Endothelial cell of umbilical vein (primary cell): ENCODE measurements at regions not wholly inside any gene's neighbourhood (a gene's known extent, or its start where the extent isn't known, plus 50 kb on each side); places are given as distances from the start of the nearest gene placed in this dataset.

ENCODE experiments used
- BruUV-seq: library from RNA; stranded (reverse); fragments of 400-500 nt; replicated peaks from 2 replicates; lab custom pipeline; 2021; lab: Mats Ljungman, UMichigan
- CTCF ChIA-PET: fragments of 300-600, 350-600 bp; sonication (Branson Sonifier 250); formaldehyde crosslinking; loops from one replicate; lab custom pipeline; 2021; ENCODE audit warnings: antibody characterized with exemption, inconsistent platforms; lab: Charles Lee
- POLR2A ChIA-PET: fragments of 300-600, 350-600 bp; sonication (Branson Sonifier 250); formaldehyde crosslinking; loops from one replicate; lab custom pipeline; 2021; ENCODE audit warnings: antibody characterized with exemption, inconsistent platforms; lab: Charles Lee
- DNase-seq: peaks from one replicate; pipeline ENCODE4 v3.0.0-alpha.2; 2011; ENCODE audit warnings: low read depth, low spot score
- FAIRE-seq: peaks from 2 replicates; lab custom pipeline; 2011; peaks lifted over from hg19 to GRCh38; lab: Jason Lieb, UNC
- H2AFZ ChIP-seq: 2 replicates; pipeline ENCODE4 v1.6.0; 2012; ENCODE audit warnings: low read depth, low read length, control low read depth, inconsistent platforms
- H3K27ac ChIP-seq: 2 replicates; pipeline ENCODE4 v1.5.1; 2011; ENCODE audit warnings: low read depth, mild to moderate bottlenecking, control low read depth, low read length, moderate library complexity; ENCODE audit not compliant: insufficient read depth
- H3K27me3 ChIP-seq, 2 experiments: 2 replicates each; pipeline versions ENCODE4 v1.6.0 to v1.6.1; 2011; ENCODE audit warnings: low read length in 2 of 2, mixed read lengths in 1 of 2; ENCODE audit not compliant: control insufficient read depth in 2 of 2, insufficient read depth in 2 of 2
- H3K36me3 ChIP-seq, 2 experiments: 2 replicates in 1 of 2; 3 replicates in 1 of 2; pipeline ENCODE4 v1.5.1; 2011; ENCODE audit warnings: low read length in 2 of 2, mild to moderate bottlenecking in 1 of 2, moderate library complexity in 1 of 2; ENCODE audit not compliant: control insufficient read depth in 2 of 2, insufficient read depth in 2 of 2; ENCODE audit errors: extremely low read depth in 1 of 2
- H3K4me1 ChIP-seq: 3 replicates; pipeline ENCODE4 v1.5.1; 2011; ENCODE audit warnings: mild to moderate bottlenecking, low read length; ENCODE audit not compliant: control insufficient read depth, insufficient read depth; ENCODE audit errors: extremely low read depth
- H3K4me2 ChIP-seq: 2 replicates; pipeline ENCODE4 v1.6.1; 2011; ENCODE audit warnings: low read length, control low read depth, mixed read lengths; ENCODE audit not compliant: insufficient read depth
- H3K4me3 ChIP-seq, 3 experiments: fragments of 200-600 bp in 1 of 3; sonication (generic), shearing (Covaris generic) in 1 of 3; replicated peaks in 1 of 3; 2 replicates each; pipeline ENCODE4 v1.5.1; 2011 to 2016; ENCODE audit warnings: control low read depth in 3 of 3, low read length in 3 of 3, mild to moderate bottlenecking in 2 of 3, inconsistent platforms in 1 of 3, low read depth in 1 of 3, moderate library complexity in 1 of 3; ENCODE audit not compliant: insufficient read depth in 1 of 3
- H3K79me2 ChIP-seq: 2 replicates; pipeline ENCODE4 v1.6.0; 2012; ENCODE audit warnings: low read length, inconsistent platforms; ENCODE audit not compliant: control insufficient read depth, insufficient read depth
- H3K9ac ChIP-seq: replicated peaks from 2 replicates; pipeline ENCODE3; 2011; ENCODE audit warnings: low read length, control low read depth; ENCODE audit not compliant: insufficient read depth; ENCODE audit errors: extremely low read depth
- H3K9me1 ChIP-seq: replicated peaks from 3 replicates; pipeline ENCODE4 v1.6.0; 2011; ENCODE audit warnings: mild to moderate bottlenecking, low read length; ENCODE audit not compliant: control insufficient read depth, insufficient read depth; ENCODE audit errors: extremely low read depth
- H3K9me3 ChIP-seq: replicated peaks from 2 replicates; pipeline ENCODE4 v1.5.1; 2012; ENCODE audit warnings: low read length, inconsistent platforms; ENCODE audit not compliant: control insufficient read depth, insufficient read depth
- H4K20me1 ChIP-seq: replicated peaks from 2 replicates; pipeline ENCODE3; 2011; ENCODE audit warnings: mild to moderate bottlenecking, low read length; ENCODE audit not compliant: control insufficient read depth, insufficient read depth; ENCODE audit errors: extremely low read depth
- EZH2 ChIP-seq: IDR thresholded peaks from 2 replicates; pipeline ENCODE4 v1.6.1; 2012; ENCODE audit warnings: borderline replicate concordance, low read depth, mild to moderate bottlenecking, moderate library complexity, low read length, inconsistent platforms; ENCODE audit not compliant: severe bottlenecking
- FOS ChIP-seq: IDR thresholded peaks from 2 replicates; pipeline ENCODE4 v1.6.1; 2011; ENCODE audit warnings: mild to moderate bottlenecking, low read length, moderate library complexity, borderline replicate concordance; ENCODE audit not compliant: insufficient read depth
- GATA2 ChIP-seq: IDR thresholded peaks from 2 replicates; pipeline ENCODE4 v1.7.0; 2011; ENCODE audit warnings: low read depth, mild to moderate bottlenecking, moderate library complexity, mixed read lengths, low read length; ENCODE audit not compliant: insufficient read length, insufficient read depth
- JUN ChIP-seq: IDR thresholded peaks from 2 replicates; pipeline ENCODE4 v1.6.1; 2011; ENCODE audit warnings: borderline replicate concordance, low read depth; ENCODE audit not compliant: insufficient read length, insufficient read depth
- MYC ChIP-seq: IDR thresholded peaks from one replicate; pipeline ENCODE4 v1.6.1; 2011; ENCODE audit warnings: mild to moderate bottlenecking, low read depth, low read length
- POLR2A ChIP-seq: IDR thresholded peaks from 2 replicates; pipeline ENCODE4 v1.6.1; 2012; ENCODE audit warnings: low read depth, mild to moderate bottlenecking, control low read depth, low read length
- POLR2AphosphoS5 ChIP-seq: IDR thresholded peaks from 2 replicates; pipeline ENCODE4 v1.6.1; 2012; ENCODE audit warnings: low read depth, mild to moderate bottlenecking, control low read depth, low read length, moderate library complexity; ENCODE audit not compliant: insufficient read depth
- dilution Hi-C: fragments of 300-500 bp; cut with MboI; formaldehyde crosslinking; loops from one replicate; pipeline ENCODE4 v1.15.0; 2019; ENCODE audit warnings: low sequenced_read_pairs; ENCODE audit not compliant: extremely low pct_ligation_motif_present
- intact Hi-C: fragments of 100-400 bp; cut with micrococcal nuclease; formaldehyde crosslinking; loops from one replicate; pipeline ENCODE4 v1.10.0; 2022
- TF ChIP-seq, protein P1 (sequence below), 2 donors: IDR thresholded peaks; 1 replicate in 1 of 2; 2 replicates in 1 of 2; pipeline ENCODE4 v1.5.1; 2011; ENCODE audit warnings: low read length in 2 of 2, mild to moderate bottlenecking in 2 of 2, moderate library complexity in 2 of 2, control low read depth in 1 of 2, inconsistent platforms in 1 of 2, low read depth in 1 of 2; ENCODE audit not compliant: insufficient read depth in 1 of 2; ENCODE audit errors: extremely low read depth in 1 of 2
- TF ChIP-seq, protein P2 (sequence below): IDR thresholded peaks from 2 replicates; pipeline ENCODE4 v1.6.1; 2011; ENCODE audit not compliant: insufficient read depth, insufficient read length

DNA sequence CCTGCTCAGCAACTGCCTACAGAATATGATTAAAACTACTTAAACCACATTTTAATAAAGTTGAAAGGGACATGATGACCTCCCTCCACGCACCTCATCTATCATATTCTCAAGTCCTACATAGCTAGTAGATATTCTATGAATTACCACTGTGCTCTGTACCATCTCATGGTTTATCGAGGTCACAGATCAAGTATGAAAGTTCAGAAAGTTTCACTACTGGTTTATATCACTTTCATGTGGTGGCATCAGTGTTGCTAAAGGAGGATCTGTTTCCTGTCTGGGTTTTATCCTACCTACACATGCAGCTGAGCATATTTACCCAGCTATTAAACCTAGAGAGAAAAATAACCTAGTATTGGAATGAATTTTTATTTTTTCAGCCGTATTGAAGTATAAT, 214.9 kb upstream of the MON1B start:
- Histone ChIP-seq H3K9me1 (no peaks in the 10 kb centered on the region), H3K9me3 (no peaks in the 10 kb centered on the region), H3K27ac (no peak overlapping the region), H2AFZ (no peak overlapping the region), H3K36me3 (no peaks in the 10 kb centered on the region), H3K4me3 (no peak overlapping the region), H3K27me3 (no peaks in the 10 kb centered on the region), H3K4me1 (no peaks in the 10 kb centered on the region), H4K20me1 (no peaks in the 10 kb centered on the region), H3K79me2 (no peaks in the 10 kb centered on the region), H3K4me2 (no peak overlapping the region), H3K9ac (no peak overlapping the region)
- DNase-seq, result no peak
- dilution Hi-C loops (no loop called here), intact Hi-C loops (no loop called here)
- CTCF ChIA-PET, result no interaction called here
- POLR2A ChIA-PET, result no interaction called here
- FAIRE-seq, result no peak
- no TSS peak for BruUV-seq
- TF ChIP-seq POLR2AphosphoS5 (no peak), POLR2A (no peak), GATA2 (no peak), FOS (no peak), MYC (no peak), EZH2 (no peak), JUN (no peak)
- TF ChIP-seq, protein P1, sequence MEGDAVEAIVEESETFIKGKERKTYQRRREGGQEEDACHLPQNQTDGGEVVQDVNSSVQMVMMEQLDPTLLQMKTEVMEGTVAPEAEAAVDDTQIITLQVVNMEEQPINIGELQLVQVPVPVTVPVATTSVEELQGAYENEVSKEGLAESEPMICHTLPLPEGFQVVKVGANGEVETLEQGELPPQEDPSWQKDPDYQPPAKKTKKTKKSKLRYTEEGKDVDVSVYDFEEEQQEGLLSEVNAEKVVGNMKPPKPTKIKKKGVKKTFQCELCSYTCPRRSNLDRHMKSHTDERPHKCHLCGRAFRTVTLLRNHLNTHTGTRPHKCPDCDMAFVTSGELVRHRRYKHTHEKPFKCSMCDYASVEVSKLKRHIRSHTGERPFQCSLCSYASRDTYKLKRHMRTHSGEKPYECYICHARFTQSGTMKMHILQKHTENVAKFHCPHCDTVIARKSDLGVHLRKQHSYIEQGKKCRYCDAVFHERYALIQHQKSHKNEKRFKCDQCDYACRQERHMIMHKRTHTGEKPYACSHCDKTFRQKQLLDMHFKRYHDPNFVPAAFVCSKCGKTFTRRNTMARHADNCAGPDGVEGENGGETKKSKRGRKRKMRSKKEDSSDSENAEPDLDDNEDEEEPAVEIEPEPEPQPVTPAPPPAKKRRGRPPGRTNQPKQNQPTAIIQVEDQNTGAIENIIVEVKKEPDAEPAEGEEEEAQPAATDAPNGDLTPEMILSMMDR (IDR thresholded peaks at IDR 0.05; ENCODE audit: extremely low read depth in 1 of 2, insufficient read depth in 1 of 2, low read depth in 1 of 2, low read length in 2 of 2), result no peak
- TF ChIP-seq, protein P2, sequence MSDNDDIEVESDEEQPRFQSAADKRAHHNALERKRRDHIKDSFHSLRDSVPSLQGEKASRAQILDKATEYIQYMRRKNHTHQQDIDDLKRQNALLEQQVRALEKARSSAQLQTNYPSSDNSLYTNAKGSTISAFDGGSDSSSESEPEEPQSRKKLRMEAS, result no peak
